ENCODE measurements at regions not wholly inside any gene's neighbourhood (a gene's known extent, or its start where the extent isn't known, plus 50 kb on each side); places are given as distances from the start of the nearest gene placed in this dataset.
A peak's percentile ranks its signal among the peaks of the same experiment; 100 is the strongest.
"Not testable (repeated sequence)": the region's sequence is repeated elsewhere in the genome, so short reads cannot be mapped to it uniquely, and the experiment has no call there.

DNA sequence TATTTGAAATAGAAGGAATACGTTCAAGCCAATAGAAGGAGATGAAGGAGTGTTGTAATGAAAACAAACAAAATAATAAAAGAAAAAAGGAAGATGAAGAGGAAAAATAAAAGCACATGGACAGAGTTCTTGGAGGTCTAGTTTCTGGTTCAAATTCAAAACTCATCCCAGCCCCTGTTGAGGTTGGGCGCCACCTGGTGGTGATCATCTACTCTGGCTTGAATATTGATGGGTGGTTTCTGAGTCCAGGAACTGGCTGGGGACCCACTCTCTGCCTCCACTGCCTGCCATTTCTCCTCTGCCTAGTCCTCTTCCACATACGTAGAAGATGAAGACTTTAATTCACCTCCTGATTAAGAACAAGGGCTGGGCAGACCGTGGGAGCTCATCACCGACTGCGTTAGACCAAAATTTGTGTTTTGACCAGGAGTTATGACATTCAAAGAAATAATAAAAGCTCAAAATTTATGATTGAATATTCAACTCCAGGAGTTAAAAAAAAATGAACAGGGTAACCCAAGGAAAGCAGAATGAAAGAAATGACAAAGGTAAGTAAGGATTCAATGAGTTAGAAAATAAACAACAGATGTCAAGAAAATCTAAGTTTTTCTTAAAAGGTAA lies 99.0 kb upstream of the SLC1A3 start:
- no peaks in the 10 kb centered on the region for H4K20me1 ChIP-seq (ENCODE audit: insufficient read depth, low read length)
- H3K27me3 Mint-ChIP-seq (ENCODE audit: low read depth in 3 of 3) = peaks cover 0 to 5% (median 2%) of the 10 kb centered on the region in 3 donors
- H3K4me1 ChIP-seq (ENCODE audit: control insufficient read depth in 1 of 2, insufficient read depth in 2 of 2, low read length in 2 of 2) = no peaks in the 10 kb centered on the region
- intact Hi-C loops (cut with micrococcal nuclease) = loop anchor here (5.0 to 10.0 kb wide), 2 partner anchors 185 to 243 kb away; no protein-coding TSS in a partner anchor
- no peaks in the 10 kb centered on the region for H3K79me2 ChIP-seq (ENCODE audit: insufficient read depth, low read length)
- DNase-seq = peak; percentile 46 to 64 (median 56)
- no peaks in the 10 kb centered on the region for H3K27me3 ChIP-seq (ENCODE audit: control insufficient read depth in 2 of 2, insufficient read depth in 2 of 2, low read length in 2 of 2)
- no peak overlapping the region for H3K27ac Mint-ChIP-seq
- H3K9me3 ChIP-seq (replicated peaks in 1 of 2; ENCODE audit: control insufficient read depth in 1 of 2, insufficient read depth in 1 of 2, low read length in 2 of 2) = no peaks in the 10 kb centered on the region
- peaks cover 0 to 8% (median 5%) of the 10 kb centered on the region in 7 donors for H3K9me3 Mint-ChIP-seq
- H3K4me3 ChIP-seq (replicated peaks in 1 of 3; ENCODE audit: low read depth in 2 of 3, low read length in 3 of 3) = no peak overlapping the region
- no peaks in the 10 kb centered on the region for H3K36me3 Mint-ChIP-seq
- H3K9ac ChIP-seq (ENCODE audit: insufficient read depth, low read length, poor library complexity, severe bottlenecking) = no peak overlapping the region
- no CpG with 5 or more reads among the region's 6 CpGs for WGBS (ENCODE audit: insufficient coverage)
- no peak overlapping the region for H2AFZ ChIP-seq (ENCODE audit: insufficient read depth, low read depth, low read length, poor library complexity, severe bottlenecking)
- H3K36me3 ChIP-seq (replicated peaks in 1 of 2; ENCODE audit: control insufficient read depth in 1 of 2, insufficient read depth in 2 of 2, low read length in 2 of 2) = no peaks in the 10 kb centered on the region
- no peak overlapping the region for H3K4me3 Mint-ChIP-seq
- no peak overlapping the region for H3K27ac ChIP-seq (ENCODE audit: low read depth in 1 of 2, low read length in 2 of 2)
- H3K4me1 Mint-ChIP-seq = peaks cover 2% of the 10 kb centered on the region
- TF ChIP-seq, protein P1, sequence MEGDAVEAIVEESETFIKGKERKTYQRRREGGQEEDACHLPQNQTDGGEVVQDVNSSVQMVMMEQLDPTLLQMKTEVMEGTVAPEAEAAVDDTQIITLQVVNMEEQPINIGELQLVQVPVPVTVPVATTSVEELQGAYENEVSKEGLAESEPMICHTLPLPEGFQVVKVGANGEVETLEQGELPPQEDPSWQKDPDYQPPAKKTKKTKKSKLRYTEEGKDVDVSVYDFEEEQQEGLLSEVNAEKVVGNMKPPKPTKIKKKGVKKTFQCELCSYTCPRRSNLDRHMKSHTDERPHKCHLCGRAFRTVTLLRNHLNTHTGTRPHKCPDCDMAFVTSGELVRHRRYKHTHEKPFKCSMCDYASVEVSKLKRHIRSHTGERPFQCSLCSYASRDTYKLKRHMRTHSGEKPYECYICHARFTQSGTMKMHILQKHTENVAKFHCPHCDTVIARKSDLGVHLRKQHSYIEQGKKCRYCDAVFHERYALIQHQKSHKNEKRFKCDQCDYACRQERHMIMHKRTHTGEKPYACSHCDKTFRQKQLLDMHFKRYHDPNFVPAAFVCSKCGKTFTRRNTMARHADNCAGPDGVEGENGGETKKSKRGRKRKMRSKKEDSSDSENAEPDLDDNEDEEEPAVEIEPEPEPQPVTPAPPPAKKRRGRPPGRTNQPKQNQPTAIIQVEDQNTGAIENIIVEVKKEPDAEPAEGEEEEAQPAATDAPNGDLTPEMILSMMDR (IDR thresholded peaks at IDR 0.05) = peak; percentile 87
- no peak overlapping the region for H3K4me2 ChIP-seq (replicated peaks; ENCODE audit: extremely low read depth, low read length, poor library complexity, severe bottlenecking)

DNA sequence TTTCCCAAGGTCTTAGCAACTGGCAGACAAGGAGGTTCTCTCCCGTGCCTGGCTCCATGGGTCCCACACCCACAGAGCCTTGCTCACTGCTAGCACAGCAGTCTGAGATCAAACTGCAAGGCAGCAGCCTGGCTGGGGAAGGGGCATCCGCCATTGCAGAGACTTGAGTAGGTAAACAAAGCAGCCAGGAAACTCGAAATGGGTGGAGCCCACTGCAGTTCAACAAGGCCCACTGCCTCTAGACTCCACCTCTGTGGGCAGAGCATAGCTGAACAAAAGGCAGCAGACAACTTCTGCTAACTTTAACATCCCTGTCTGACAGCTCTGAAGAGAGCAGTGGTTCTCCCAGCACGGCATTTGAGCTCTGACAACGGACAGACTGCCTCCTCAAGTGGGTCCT lies 98.1 kb upstream of the SLC1A3 start:
- H3K4me2 ChIP-seq (replicated peaks; ENCODE audit: extremely low read depth, low read length, poor library complexity, severe bottlenecking); H3K79me2 ChIP-seq (ENCODE audit: insufficient read depth, low read length); H3K9ac ChIP-seq (ENCODE audit: insufficient read depth, low read length, poor library complexity, severe bottlenecking); H4K20me1 ChIP-seq (ENCODE audit: insufficient read depth, low read length); H3K27me3 Mint-ChIP-seq (ENCODE audit: low read depth in 3 of 3); H3K9me3 Mint-ChIP-seq; H3K36me3 ChIP-seq (replicated peaks in 1 of 2; ENCODE audit: control insufficient read depth in 1 of 2, insufficient read depth in 2 of 2, low read length in 2 of 2); H3K9me3 ChIP-seq (replicated peaks in 1 of 2; ENCODE audit: control insufficient read depth in 1 of 2, insufficient read depth in 1 of 2, low read length in 2 of 2); H3K4me3 ChIP-seq (replicated peaks in 1 of 3; ENCODE audit: low read depth in 2 of 3, low read length in 3 of 3); H3K36me3 Mint-ChIP-seq; H3K27me3 ChIP-seq (ENCODE audit: control insufficient read depth in 2 of 2, insufficient read depth in 2 of 2, low read length in 2 of 2); H3K4me1 Mint-ChIP-seq; H3K4me1 ChIP-seq (ENCODE audit: control insufficient read depth in 1 of 2, insufficient read depth in 2 of 2, low read length in 2 of 2); DNase-seq; H3K27ac ChIP-seq (ENCODE audit: low read depth in 1 of 2, low read length in 2 of 2); H3K27ac Mint-ChIP-seq; H3K4me3 Mint-ChIP-seq; H2AFZ ChIP-seq (ENCODE audit: insufficient read depth, low read depth, low read length, poor library complexity, severe bottlenecking): not testable (repeated sequence)
- intact Hi-C loops (cut with micrococcal nuclease) = loop anchor here (5.0 to 10.0 kb wide), 2 partner anchors 184 to 244 kb away; no protein-coding TSS in a partner anchor
- 88% methylated on average over 5 of the region's 5 CpGs for WGBS (ENCODE audit: insufficient coverage)

- H3K27ac ChIP-seq (ENCODE audit: low read depth in 1 of 2, low read length in 2 of 2); H3K9ac ChIP-seq (ENCODE audit: insufficient read depth, low read length, poor library complexity, severe bottlenecking); H3K27me3 ChIP-seq (ENCODE audit: control insufficient read depth in 2 of 2, insufficient read depth in 2 of 2, low read length in 2 of 2); H3K4me1 ChIP-seq (ENCODE audit: control insufficient read depth in 1 of 2, insufficient read depth in 2 of 2, low read length in 2 of 2); H3K4me1 Mint-ChIP-seq; H3K27me3 Mint-ChIP-seq (ENCODE audit: low read depth in 3 of 3); H3K79me2 ChIP-seq (ENCODE audit: insufficient read depth, low read length); H3K4me3 Mint-ChIP-seq; DNase-seq; H3K36me3 Mint-ChIP-seq; H2AFZ ChIP-seq (ENCODE audit: insufficient read depth, low read depth, low read length, poor library complexity, severe bottlenecking); H3K4me3 ChIP-seq (replicated peaks in 1 of 3; ENCODE audit: low read depth in 2 of 3, low read length in 3 of 3); H3K4me2 ChIP-seq (replicated peaks; ENCODE audit: extremely low read depth, low read length, poor library complexity, severe bottlenecking); intact Hi-C loops (cut with micrococcal nuclease); H3K36me3 ChIP-seq (replicated peaks in 1 of 2; ENCODE audit: control insufficient read depth in 1 of 2, insufficient read depth in 2 of 2, low read length in 2 of 2); H3K9me3 ChIP-seq (replicated peaks in 1 of 2; ENCODE audit: control insufficient read depth in 1 of 2, insufficient read depth in 1 of 2, low read length in 2 of 2); H4K20me1 ChIP-seq (ENCODE audit: insufficient read depth, low read length); H3K27ac Mint-ChIP-seq: not testable (repeated sequence)
- no CpG with 5 or more reads among the region's 3 CpGs for WGBS (ENCODE audit: insufficient coverage)
- H3K9me3 Mint-ChIP-seq = peaks cover 0 to 12% (median 9%) of the 10 kb centered on the region in 7 donors
These were observed 92.8 kb upstream of the SLC1A3 start for GRCh38 chr5:36513647-36514046.
